T-cell (primary cell): ENCODE measurements at regions not wholly inside any gene's neighbourhood (a gene's known extent, or its start where the extent isn't known, plus 50 kb on each side); places are given as distances from the start of the nearest gene placed in this dataset.

Source experiments
- ATAC-seq, 4 experiments: fragments of 200-7000 bp in 3 of 4; fragments of 150-1000 bp in 1 of 4; cut with Tn5 transposase; replicated peaks in 1 of 4; 1 replicate in 3 of 4; 2 replicates in 1 of 4; pipeline ENCODE4 v1.10.0; 2021; ENCODE audit warnings: moderate library complexity in 3 of 4, mild to moderate bottlenecking in 2 of 4, moderate number of reproducible peaks in 1 of 4
- CTCF ChIA-PET, 2 donors: fragments of 300-600 bp; sonication (Branson Sonifier 250); formaldehyde crosslinking; loops; one replicate each; lab custom pipeline; 2022; ENCODE audit warnings: antibody characterized with exemption in 2 of 2; lab: Charles Lee
- POLR2A ChIA-PET, 2 donors: fragments of 300-600 bp; sonication (Branson Sonifier 250); formaldehyde crosslinking; loops; one replicate each; lab custom pipeline; 2022; ENCODE audit warnings: antibody characterized with exemption in 2 of 2; lab: Charles Lee
- DNase-seq, 35 experiments: peaks; one replicate each; pipeline versions ENCODE4 v3.0.0 to v3.0.0-alpha.2; 2013 to 2023
- H3K27ac ChIP-seq: one replicate; pipeline ENCODE4 v1.5.1; 2013; ENCODE audit warnings: low read length
- H3K27me3 ChIP-seq, 2 experiments: replicated peaks in 1 of 2; 1 replicate in 1 of 2; 2 replicates in 1 of 2; pipeline versions ENCODE4 v1.6.1 to v1.7.0; 2013; ENCODE audit warnings: low read length in 1 of 2, mixed read lengths in 1 of 2; ENCODE audit not compliant: control insufficient read depth in 2 of 2, insufficient read depth in 2 of 2; ENCODE audit errors: extremely low read depth in 1 of 2
- H3K36me3 ChIP-seq, 2 donors: 1 replicate in 1 of 2; 2 replicates in 1 of 2; pipeline versions ENCODE4 v1.6.1 to v1.7.0; 2013; ENCODE audit warnings: low read length in 1 of 2; ENCODE audit not compliant: control insufficient read depth in 2 of 2, insufficient read depth in 1 of 2; ENCODE audit errors: extremely low read depth in 1 of 2
- H3K4me1 ChIP-seq, 2 experiments: 1 replicate in 1 of 2; 2 replicates in 1 of 2; pipeline versions ENCODE4 v1.6.1 to v1.7.0; 2013; ENCODE audit warnings: low read length in 2 of 2, mixed read lengths in 1 of 2; ENCODE audit not compliant: insufficient read depth in 2 of 2, control insufficient read depth in 1 of 2; ENCODE audit errors: extremely low read depth in 1 of 2
- H3K4me3 ChIP-seq, 2 donors: 1 replicate in 1 of 2; 2 replicates in 1 of 2; pipeline versions ENCODE4 v1.5.1 to v1.7.0; 2013; ENCODE audit warnings: mild to moderate bottlenecking in 2 of 2, low read length in 1 of 2, moderate library complexity in 1 of 2; ENCODE audit not compliant: control insufficient read depth in 1 of 2; ENCODE audit errors: extremely low read depth in 1 of 2
- H3K9me3 ChIP-seq: 2 replicates; pipeline ENCODE4 v1.7.0; 2013
- H3K27ac Mint-ChIP-seq, 2 donors: one replicate each; pipeline ENCODE4 v1.8.0; 2020 to 2021; ENCODE audit warnings: mild to moderate bottlenecking in 2 of 2, mixed read lengths in 2 of 2
- H3K27me3 Mint-ChIP-seq, 2 donors: one replicate each; pipeline ENCODE4 v1.8.0; 2021 to 2022; ENCODE audit warnings: mixed read lengths in 2 of 2
- H3K36me3 Mint-ChIP-seq: one replicate; pipeline ENCODE4 v1.8.0; 2021; ENCODE audit warnings: mixed read lengths
- H3K4me1 Mint-ChIP-seq, 3 donors: one replicate each; pipeline ENCODE4 v1.8.0; 2020 to 2022; ENCODE audit warnings: mixed read lengths in 3 of 3, mild to moderate bottlenecking in 1 of 3
- H3K4me3 Mint-ChIP-seq, 3 donors: one replicate each; pipeline ENCODE4 v1.8.0; 2020 to 2022; ENCODE audit warnings: mild to moderate bottlenecking in 3 of 3, mixed read lengths in 3 of 3, moderate library complexity in 3 of 3
- H3K9me3 Mint-ChIP-seq, 3 donors: one replicate each; pipeline ENCODE4 v1.8.0; 2020 to 2022; ENCODE audit warnings: mixed read lengths in 3 of 3
- WGBS: methylation state at CpG from one replicate; pipeline ENCODE4 v1.1.5; 2013; ENCODE audit warnings: missing lambda C conversion rate; ENCODE audit not compliant: insufficient coverage; 5-methylcytosine and 5-hydroxymethylcytosine counted together

- Mint-ChIP-seq H3K9me3 (peaks cover 0 to 5% (median 0%) of the 10 kb centered on the region in 3 donors), H3K27me3 (peaks cover 0 to 9% of the 10 kb centered on the region in 2 donors), H3K27ac (no peak overlapping the region), H3K36me3 (no peaks in the 10 kb centered on the region), H3K4me3 (no peak overlapping the region), H3K4me1 (no peaks in the 10 kb centered on the region)
- Histone ChIP-seq H3K27ac (no peak overlapping the region), H3K36me3 (no peaks in the 10 kb centered on the region), H3K27me3 (no peaks in the 10 kb centered on the region), H3K4me3 (no peak overlapping the region), H3K4me1 (no peaks in the 10 kb centered on the region), H3K9me3 (no peaks in the 10 kb centered on the region)
- POLR2A ChIA-PET = no interaction called here
- no CpG with 5 or more reads among the region's 1 CpG for WGBS
- no peak for ATAC-seq
- CTCF ChIA-PET = interaction anchor here in 1 of 2 donors (0.6 kb wide), 1 partner anchor 32 kb away, joined by 4 read pairs; no protein-coding TSS in a partner anchor
- no peak for DNase-seq
Observed at GRCh38 chr13:34879851-34880250, 62.2 kb upstream of the NBEA start.

GRCh38 chr13:34881494-34881893, 60.6 kb upstream of the NBEA start:
- no peak for DNase-seq
- Histone ChIP-seq H3K9me3 (no peaks in the 10 kb centered on the region), H3K4me1 (no peaks in the 10 kb centered on the region), H3K27me3 (no peaks in the 10 kb centered on the region), H3K4me3 (no peak overlapping the region), H3K27ac (no peak overlapping the region), H3K36me3 (no peaks in the 10 kb centered on the region)
- Mint-ChIP-seq H3K27me3 (peaks cover 0 to 9% of the 10 kb centered on the region in 2 donors), H3K4me1 (no peaks in the 10 kb centered on the region), H3K4me3 (no peak overlapping the region), H3K36me3 (no peaks in the 10 kb centered on the region), H3K9me3 (peaks cover 0 to 5% (median 0%) of the 10 kb centered on the region in 3 donors), H3K27ac (no peak overlapping the region)
- no CpG with 5 or more reads among the region's 2 CpGs for WGBS
- ChIA-PET POLR2A (no interaction called here), CTCF (no interaction called here)
- ATAC-seq = no peak

- no peak for DNase-seq
- Histone ChIP-seq H3K4me1 (no peaks in the 10 kb centered on the region), H3K27me3 (no peaks in the 10 kb centered on the region), H3K27ac (no peak overlapping the region), H3K9me3 (no peaks in the 10 kb centered on the region), H3K36me3 (no peaks in the 10 kb centered on the region), H3K4me3 (no peak overlapping the region)
- no peak overlapping the region for H3K27ac Mint-ChIP-seq
- no peak for ATAC-seq
- ChIA-PET CTCF (interaction anchor here in 1 of 2 donors (0.9 kb wide), 1 partner anchor 11 kb away, joined by 5 read pairs; no protein-coding TSS in a partner anchor), POLR2A (no interaction called here)
- H3K4me3 Mint-ChIP-seq = no peak overlapping the region
- WGBS = 80% methylated on average over 2 of the region's 6 CpGs
- H3K36me3 Mint-ChIP-seq = no peaks in the 10 kb centered on the region
- H3K9me3 Mint-ChIP-seq = peaks cover 0 to 5% (median 0%) of the 10 kb centered on the region in 3 donors
- peaks cover 0 to 9% of the 10 kb centered on the region in 2 donors for H3K27me3 Mint-ChIP-seq
- H3K4me1 Mint-ChIP-seq = no peaks in the 10 kb centered on the region
Observed at GRCh38 chr13:34883396-34883795, 58.7 kb upstream of the NBEA start.

- no peaks in the 10 kb centered on the region for H3K36me3 ChIP-seq
- POLR2A ChIA-PET = no interaction called here
- no peak for ATAC-seq
- H3K9me3 Mint-ChIP-seq = peaks cover 0 to 5% (median 0%) of the 10 kb centered on the region in 3 donors
- no peaks in the 10 kb centered on the region for H3K4me1 ChIP-seq
- H3K4me1 Mint-ChIP-seq = no peaks in the 10 kb centered on the region
- no peak overlapping the region for H3K4me3 ChIP-seq
- H3K4me3 Mint-ChIP-seq = no peak overlapping the region
- DNase-seq = no peak
- no peaks in the 10 kb centered on the region for H3K27me3 ChIP-seq
- peaks cover 0 to 9% of the 10 kb centered on the region in 2 donors for H3K27me3 Mint-ChIP-seq
- no peak overlapping the region for H3K27ac Mint-ChIP-seq
- no peaks in the 10 kb centered on the region for H3K36me3 Mint-ChIP-seq
- no peak overlapping the region for H3K27ac ChIP-seq
- WGBS = 35% methylated on average over 2 of the region's 2 CpGs
- CTCF ChIA-PET = interaction anchor here (0.9 kb wide), 2 partner anchors 9 to 10 kb away, joined by 3 to 5 read pairs; no protein-coding TSS in a partner anchor
- no peaks in the 10 kb centered on the region for H3K9me3 ChIP-seq
Observed at GRCh38 chr13:34884366-34884765, 57.7 kb upstream of the NBEA start.

- no peak overlapping the region for H3K4me3 ChIP-seq
- ChIA-PET POLR2A (interaction anchor here in 1 of 2 donors (0.6 kb wide), 2 partner anchors 18 to 80 kb away, joined by 3 read pairs; no protein-coding TSS in a partner anchor), CTCF (no interaction called here)
- Mint-ChIP-seq H3K9me3 (no peaks in the 10 kb centered on the region), H3K4me3 (no peak overlapping the region), H3K27ac (no peak overlapping the region), H3K4me1 (no peaks in the 10 kb centered on the region), H3K27me3 (peaks cover 0 to 2% of the 10 kb centered on the region in 2 donors), H3K36me3 (no peaks in the 10 kb centered on the region)
- WGBS = 100% methylated on average over 1 of the region's 2 CpGs
- no peaks in the 10 kb centered on the region for H3K27me3 ChIP-seq
- H3K36me3 ChIP-seq = no peaks in the 10 kb centered on the region
- H3K4me1 ChIP-seq = no peaks in the 10 kb centered on the region
- H3K27ac ChIP-seq = no peak overlapping the region
- ATAC-seq (no peak), DNase-seq (no peak)
- no peaks in the 10 kb centered on the region for H3K9me3 ChIP-seq
Observed at GRCh38 chr13:34886121-34886875, 55.8 kb upstream of the NBEA start.

GRCh38 chr13:34886987-34887386, 55.1 kb upstream of the NBEA start:
- Mint-ChIP-seq H3K27ac (no peak overlapping the region), H3K4me3 (no peak overlapping the region), H3K27me3 (peaks cover 0 to 4% of the 10 kb centered on the region in 2 donors), H3K4me1 (no peaks in the 10 kb centered on the region), H3K9me3 (no peaks in the 10 kb centered on the region), H3K36me3 (no peaks in the 10 kb centered on the region)
- DNase-seq (no peak), ATAC-seq (no peak)
- no peaks in the 10 kb centered on the region for H3K36me3 ChIP-seq
- no CpG with 5 or more reads among the region's 1 CpG for WGBS
- H3K27me3 ChIP-seq = no peaks in the 10 kb centered on the region
- no peak overlapping the region for H3K27ac ChIP-seq
- H3K4me1 ChIP-seq = no peaks in the 10 kb centered on the region
- H3K9me3 ChIP-seq = no peaks in the 10 kb centered on the region
- ChIA-PET CTCF (no interaction called here), POLR2A (interaction anchor here in 1 of 2 donors (0.6 kb wide), 2 partner anchors 17 to 80 kb away, joined by 3 read pairs; no protein-coding TSS in a partner anchor)
- no peak overlapping the region for H3K4me3 ChIP-seq
